HCT116 (cell line): ENCODE measurements at regions not wholly inside any gene's neighbourhood (a gene's known extent, or its start where the extent isn't known, plus 50 kb on each side); places are given as distances from the start of the nearest gene placed in this dataset.

Source experiments
- CEBPB ChIP-seq: IDR thresholded peaks from 2 replicates; pipeline ENCODE4 v1.6.1; 2012; ENCODE audit warnings: low read depth
- CTCF ChIP-seq, 3 experiments: fragments of 200-600 bp in 1 of 3; sonication (generic) in 1 of 3; IDR thresholded peaks in 2 of 3; conservative IDR thresholded peaks in 1 of 3; 2 replicates each; pipeline ENCODE4 v1.5.1; 2012 to 2017; ENCODE audit warnings: low read depth in 2 of 3, low read length in 2 of 3, antibody characterized with exemption in 1 of 3, borderline replicate concordance in 1 of 3, control low read depth in 1 of 3, mild to moderate bottlenecking in 1 of 3, mixed read lengths in 1 of 3, mixed run types in 1 of 3, moderate library complexity in 1 of 3; ENCODE audit not compliant: insufficient read depth in 1 of 3
- EZH2phosphoT487 ChIP-seq: fragments of 200-600 bp; IDR thresholded peaks from 2 replicates; pipeline ENCODE4 v1.6.1; 2018; ENCODE audit warnings: antibody characterized with exemption, borderline replicate concordance
- JUND ChIP-seq: IDR thresholded peaks from 2 replicates; pipeline ENCODE4 v1.6.1; 2012
- POLR2A ChIP-seq: IDR thresholded peaks from 2 replicates; pipeline ENCODE4 v1.7.0; 2011; ENCODE audit warnings: borderline replicate concordance; ENCODE audit not compliant: insufficient read depth, insufficient read length; ENCODE audit errors: extremely low read depth
- TCF7L2 ChIP-seq: IDR thresholded peaks from 2 replicates; pipeline ENCODE4 v1.7.0; 2011; ENCODE audit warnings: borderline replicate concordance, inconsistent platforms; ENCODE audit not compliant: insufficient read depth, insufficient read length; ENCODE audit errors: extremely low read depth
- YY1 ChIP-seq: IDR thresholded peaks from 2 replicates; pipeline ENCODE4 v1.6.1; 2011; ENCODE audit warnings: low read length, low read depth, moderate library complexity, mild to moderate bottlenecking; ENCODE audit not compliant: insufficient replicate concordance; ENCODE audit errors: extremely low read depth
- ZFX ChIP-seq: fragments of 450-650 bp; IDR thresholded peaks from 2 replicates; pipeline ENCODE4 v1.6.1; 2017

- no peak for TF ChIP-seq CTCF (IDR thresholded peaks at IDR 0.05 in 2 of 3, conservative IDR thresholded peaks at IDR 0.05 in 1 of 3; ENCODE audit: borderline replicate concordance in 1 of 3, insufficient read depth in 1 of 3, low read depth in 2 of 3, low read length in 2 of 3)
- TF ChIP-seq ZFX: no peak
- no peak for TF ChIP-seq JUND
- TF ChIP-seq POLR2A: no peak
- no peak for TF ChIP-seq TCF7L2
- no peak for TF ChIP-seq EZH2phosphoT487
- no peak for TF ChIP-seq YY1
- TF ChIP-seq CEBPB: no peak
Observed at GRCh38 chr12:91240386-91241095, 57.9 kb upstream of the DCN start.
